Astrocyte (in vitro differentiated cells and primary cell): ENCODE measurements at regions not wholly inside any gene's neighbourhood (a gene's known extent, or its start where the extent isn't known, plus 50 kb on each side); places are given as distances from the start of the nearest gene placed in this dataset.

Experiments used
- DNase-seq: peaks from one replicate; pipeline ENCODE4 v3.0.0-alpha.2; 2010; ENCODE audit warnings: low read depth
- FAIRE-seq: peaks from 2 replicates; lab custom pipeline; 2011; peaks lifted over from hg19 to GRCh38; lab: Jason Lieb, UNC
- H2AFZ ChIP-seq: 2 replicates; pipeline ENCODE4 v1.6.0; 2012; ENCODE audit warnings: low read depth, low read length, inconsistent platforms
- H3K27ac ChIP-seq: 2 replicates; pipeline ENCODE4 v1.5.1; 2011; ENCODE audit warnings: low read depth, low read length, inconsistent platforms
- H3K27me3 ChIP-seq: 2 replicates; pipeline ENCODE4 v1.6.0; 2011; ENCODE audit warnings: low read length, inconsistent platforms; ENCODE audit not compliant: insufficient read depth
- H3K36me3 ChIP-seq: 2 replicates; pipeline ENCODE4 v1.5.1; 2011; ENCODE audit warnings: low read length, inconsistent platforms; ENCODE audit not compliant: insufficient read depth
- H3K4me1 ChIP-seq: 2 replicates; pipeline ENCODE4 v1.5.1; 2011; ENCODE audit warnings: low read length, inconsistent platforms; ENCODE audit not compliant: insufficient read depth
- H3K4me2 ChIP-seq: 2 replicates; pipeline ENCODE4 v1.6.0; 2012; ENCODE audit warnings: low read length, inconsistent platforms
- H3K4me3 ChIP-seq: 2 replicates; pipeline ENCODE4 v1.5.1; 2011; ENCODE audit warnings: low read depth, mild to moderate bottlenecking, low read length, inconsistent platforms; ENCODE audit not compliant: insufficient read depth
- H3K79me2 ChIP-seq: 2 replicates; pipeline ENCODE4 v1.6.0; 2012; ENCODE audit warnings: mild to moderate bottlenecking, low read length, inconsistent platforms; ENCODE audit not compliant: insufficient read depth
- H3K9ac ChIP-seq: 2 replicates; pipeline ENCODE4 v1.6.0; 2012; ENCODE audit warnings: mild to moderate bottlenecking, low read length, inconsistent platforms
- H3K9me3 ChIP-seq: 2 replicates; pipeline ENCODE4 v1.5.1; 2012; ENCODE audit warnings: low read depth, mild to moderate bottlenecking, low read length, inconsistent platforms; ENCODE audit not compliant: insufficient read depth
- H4K20me1 ChIP-seq: 2 replicates; pipeline ENCODE4 v1.6.0; 2012; ENCODE audit warnings: low read length, inconsistent platforms; ENCODE audit not compliant: insufficient read depth
- H3K27ac Mint-ChIP-seq: one replicate; pipeline ENCODE4 v1.8.0; 2021; ENCODE audit warnings: mild to moderate bottlenecking, mixed read lengths; ENCODE audit not compliant: unreplicated experiment
- H3K27me3 Mint-ChIP-seq: one replicate; pipeline ENCODE4 v1.8.0; 2021; ENCODE audit warnings: low read depth, mixed read lengths; ENCODE audit not compliant: unreplicated experiment
- H3K36me3 Mint-ChIP-seq: one replicate; pipeline ENCODE4 v1.8.0; 2021; ENCODE audit warnings: low read depth, mixed read lengths; ENCODE audit not compliant: unreplicated experiment
- H3K4me1 Mint-ChIP-seq: one replicate; pipeline ENCODE4 v1.8.0; 2021; ENCODE audit warnings: low read depth, mixed read lengths; ENCODE audit not compliant: unreplicated experiment
- H3K4me3 Mint-ChIP-seq: one replicate; pipeline ENCODE4 v1.8.0; 2021; ENCODE audit warnings: mild to moderate bottlenecking, moderate library complexity, mixed read lengths; ENCODE audit not compliant: unreplicated experiment
- H3K9me3 Mint-ChIP-seq: one replicate; pipeline ENCODE4 v1.8.0; 2021; ENCODE audit warnings: mild to moderate bottlenecking, mixed read lengths; ENCODE audit not compliant: unreplicated experiment
- CTCF ChIP-seq: IDR thresholded peaks from 2 replicates; pipeline ENCODE4 v1.5.1; 2011; ENCODE audit warnings: low read depth, mild to moderate bottlenecking, inconsistent platforms, low read length, moderate library complexity; ENCODE audit not compliant: insufficient read depth
- EZH2 ChIP-seq: IDR thresholded peaks from 2 replicates; pipeline ENCODE4 v1.6.1; 2012; ENCODE audit warnings: mild to moderate bottlenecking, low read length, inconsistent platforms; ENCODE audit not compliant: insufficient read depth

GRCh38 chr1:112140743-112141142, 151.3 kb upstream of the KCND3 start:
- Histone ChIP-seq H2AFZ (no peak overlapping the region), H3K4me2 (no peak overlapping the region), H3K79me2 (no peaks in the 10 kb centered on the region), H3K4me1 (no peaks in the 10 kb centered on the region), H3K4me3 (no peak overlapping the region), H3K27me3 (peaks cover 2% of the 10 kb centered on the region), H3K27ac (no peak overlapping the region), H3K9me3 (no peaks in the 10 kb centered on the region), H3K9ac (no peak overlapping the region), H3K36me3 (no peaks in the 10 kb centered on the region), H4K20me1 (no peaks in the 10 kb centered on the region)
- DNase-seq (no peak), FAIRE-seq (no peak)
- TF ChIP-seq EZH2, result no peak
- no peak for TF ChIP-seq CTCF
- Mint-ChIP-seq H3K4me3 (no peak overlapping the region), H3K36me3 (no peaks in the 10 kb centered on the region), H3K27ac (no peak overlapping the region), H3K4me1 (no peaks in the 10 kb centered on the region), H3K27me3 (peaks cover 48% of the 10 kb centered on the region), H3K9me3 (peaks cover 2% of the 10 kb centered on the region)

- Mint-ChIP-seq H3K36me3 (no peaks in the 10 kb centered on the region), H3K27me3 (peaks cover 48% of the 10 kb centered on the region), H3K4me1 (no peaks in the 10 kb centered on the region), H3K9me3 (peaks cover 2% of the 10 kb centered on the region), H3K27ac (no peak overlapping the region), H3K4me3 (no peak overlapping the region)
- peak; percentile 36 for DNase-seq
- Histone ChIP-seq H3K9me3 (no peaks in the 10 kb centered on the region), H3K79me2 (no peaks in the 10 kb centered on the region), H3K36me3 (no peaks in the 10 kb centered on the region), H3K27ac (no peak overlapping the region), H2AFZ (no peak overlapping the region), H3K9ac (no peak overlapping the region), H3K4me3 (no peak overlapping the region), H3K4me2 (no peak overlapping the region), H3K4me1 (no peaks in the 10 kb centered on the region), H3K27me3 (peaks cover 2% of the 10 kb centered on the region), H4K20me1 (no peaks in the 10 kb centered on the region)
- FAIRE-seq, result no peak
- TF ChIP-seq CTCF (no peak), EZH2 (no peak)
Observed at GRCh38 chr1:112141301-112141700, 151.8 kb upstream of the KCND3 start.

GRCh38 chr1:112141923-112142322, 152.5 kb upstream of the KCND3 start:
- no peak for DNase-seq
- Mint-ChIP-seq H3K9me3 (peaks cover 2% of the 10 kb centered on the region), H3K4me1 (no peaks in the 10 kb centered on the region), H3K36me3 (no peaks in the 10 kb centered on the region), H3K27me3 (peaks cover 43% of the 10 kb centered on the region), H3K27ac (no peak overlapping the region), H3K4me3 (no peak overlapping the region)
- H3K79me2 ChIP-seq, result no peaks in the 10 kb centered on the region
- peaks cover 2% of the 10 kb centered on the region for H3K27me3 ChIP-seq
- H3K9ac ChIP-seq, result no peak overlapping the region
- FAIRE-seq, result no peak
- H3K27ac ChIP-seq, result no peak overlapping the region
- H3K4me1 ChIP-seq, result no peaks in the 10 kb centered on the region
- H3K9me3 ChIP-seq, result no peaks in the 10 kb centered on the region
- TF ChIP-seq CTCF (no peak), EZH2 (no peak)
- no peak overlapping the region for H3K4me2 ChIP-seq
- H3K36me3 ChIP-seq, result no peaks in the 10 kb centered on the region
- H4K20me1 ChIP-seq, result no peaks in the 10 kb centered on the region
- no peak overlapping the region for H3K4me3 ChIP-seq
- H2AFZ ChIP-seq, result no peak overlapping the region
